HL-60 (cell line): ENCODE measurements at regions not wholly inside any gene's neighbourhood (a gene's known extent, or its start where the extent isn't known, plus 50 kb on each side); places are given as distances from the start of the nearest gene placed in this dataset.
"Not testable (repeated sequence)": the region's sequence is repeated elsewhere in the genome, so short reads cannot be mapped to it uniquely, and the experiment has no call there.

Experiments
- GABPA ChIP-seq: IDR thresholded peaks from 2 replicates; pipeline ENCODE4 v1.6.1; 2012; ENCODE audit warnings: low read depth
- POLR2AphosphoS5 ChIP-seq: IDR thresholded peaks from 2 replicates; pipeline ENCODE4 v1.6.1; 2012; ENCODE audit warnings: low read depth
- SPI1 ChIP-seq: IDR thresholded peaks from 2 replicates; pipeline ENCODE4 v1.6.1; 2012; ENCODE audit warnings: low read depth, mild to moderate bottlenecking, borderline replicate concordance
- TF ChIP-seq, protein P1 (sequence below): IDR thresholded peaks from one replicate; pipeline ENCODE4 v1.5.1; 2011; ENCODE audit warnings: low read length, control low read depth, inconsistent platforms; ENCODE audit not compliant: insufficient read depth
- TF ChIP-seq, protein P2 (sequence below): IDR thresholded peaks from 2 replicates; pipeline ENCODE4 v1.6.1; 2012; ENCODE audit warnings: low read depth; ENCODE audit not compliant: insufficient replicate concordance

DNA sequence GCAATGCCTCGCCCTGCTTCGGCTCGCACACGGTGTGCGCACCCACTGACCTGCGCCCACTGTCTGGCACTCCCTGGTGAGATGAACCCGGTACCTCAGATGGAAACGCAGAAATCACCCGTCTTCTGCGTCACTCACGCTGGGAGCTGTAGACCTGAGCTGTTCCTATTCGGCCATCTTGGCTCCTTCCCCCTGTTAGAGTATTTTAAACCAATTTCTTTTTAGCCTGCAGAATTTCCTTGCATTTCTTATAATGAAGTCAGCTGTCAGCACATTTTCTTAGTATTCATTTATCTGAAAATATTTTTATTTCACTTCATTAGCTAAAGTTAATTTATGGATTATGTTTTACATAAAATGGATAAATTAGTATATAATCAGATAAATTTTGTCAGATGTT, 288.8 kb downstream of the LIG4 start:
- TF ChIP-seq, protein P1, sequence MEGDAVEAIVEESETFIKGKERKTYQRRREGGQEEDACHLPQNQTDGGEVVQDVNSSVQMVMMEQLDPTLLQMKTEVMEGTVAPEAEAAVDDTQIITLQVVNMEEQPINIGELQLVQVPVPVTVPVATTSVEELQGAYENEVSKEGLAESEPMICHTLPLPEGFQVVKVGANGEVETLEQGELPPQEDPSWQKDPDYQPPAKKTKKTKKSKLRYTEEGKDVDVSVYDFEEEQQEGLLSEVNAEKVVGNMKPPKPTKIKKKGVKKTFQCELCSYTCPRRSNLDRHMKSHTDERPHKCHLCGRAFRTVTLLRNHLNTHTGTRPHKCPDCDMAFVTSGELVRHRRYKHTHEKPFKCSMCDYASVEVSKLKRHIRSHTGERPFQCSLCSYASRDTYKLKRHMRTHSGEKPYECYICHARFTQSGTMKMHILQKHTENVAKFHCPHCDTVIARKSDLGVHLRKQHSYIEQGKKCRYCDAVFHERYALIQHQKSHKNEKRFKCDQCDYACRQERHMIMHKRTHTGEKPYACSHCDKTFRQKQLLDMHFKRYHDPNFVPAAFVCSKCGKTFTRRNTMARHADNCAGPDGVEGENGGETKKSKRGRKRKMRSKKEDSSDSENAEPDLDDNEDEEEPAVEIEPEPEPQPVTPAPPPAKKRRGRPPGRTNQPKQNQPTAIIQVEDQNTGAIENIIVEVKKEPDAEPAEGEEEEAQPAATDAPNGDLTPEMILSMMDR, result not testable (repeated sequence)
- TF ChIP-seq POLR2AphosphoS5, GABPA, SPI1: not testable (repeated sequence)
- TF ChIP-seq, protein P2, sequence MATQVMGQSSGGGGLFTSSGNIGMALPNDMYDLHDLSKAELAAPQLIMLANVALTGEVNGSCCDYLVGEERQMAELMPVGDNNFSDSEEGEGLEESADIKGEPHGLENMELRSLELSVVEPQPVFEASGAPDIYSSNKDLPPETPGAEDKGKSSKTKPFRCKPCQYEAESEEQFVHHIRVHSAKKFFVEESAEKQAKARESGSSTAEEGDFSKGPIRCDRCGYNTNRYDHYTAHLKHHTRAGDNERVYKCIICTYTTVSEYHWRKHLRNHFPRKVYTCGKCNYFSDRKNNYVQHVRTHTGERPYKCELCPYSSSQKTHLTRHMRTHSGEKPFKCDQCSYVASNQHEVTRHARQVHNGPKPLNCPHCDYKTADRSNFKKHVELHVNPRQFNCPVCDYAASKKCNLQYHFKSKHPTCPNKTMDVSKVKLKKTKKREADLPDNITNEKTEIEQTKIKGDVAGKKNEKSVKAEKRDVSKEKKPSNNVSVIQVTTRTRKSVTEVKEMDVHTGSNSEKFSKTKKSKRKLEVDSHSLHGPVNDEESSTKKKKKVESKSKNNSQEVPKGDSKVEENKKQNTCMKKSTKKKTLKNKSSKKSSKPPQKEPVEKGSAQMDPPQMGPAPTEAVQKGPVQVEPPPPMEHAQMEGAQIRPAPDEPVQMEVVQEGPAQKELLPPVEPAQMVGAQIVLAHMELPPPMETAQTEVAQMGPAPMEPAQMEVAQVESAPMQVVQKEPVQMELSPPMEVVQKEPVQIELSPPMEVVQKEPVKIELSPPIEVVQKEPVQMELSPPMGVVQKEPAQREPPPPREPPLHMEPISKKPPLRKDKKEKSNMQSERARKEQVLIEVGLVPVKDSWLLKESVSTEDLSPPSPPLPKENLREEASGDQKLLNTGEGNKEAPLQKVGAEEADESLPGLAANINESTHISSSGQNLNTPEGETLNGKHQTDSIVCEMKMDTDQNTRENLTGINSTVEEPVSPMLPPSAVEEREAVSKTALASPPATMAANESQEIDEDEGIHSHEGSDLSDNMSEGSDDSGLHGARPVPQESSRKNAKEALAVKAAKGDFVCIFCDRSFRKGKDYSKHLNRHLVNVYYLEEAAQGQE, result not testable (repeated sequence)
